K562 (cell line): ENCODE measurements at regions not wholly inside any gene's neighbourhood (a gene's known extent, or its start where the extent isn't known, plus 50 kb on each side); places are given as distances from the start of the nearest gene placed in this dataset.

Source experiments
- ATAC-seq: fragments of 200-7000 bp; cut with Tn5 transposase; 3 replicates; pipeline ENCODE4 v1.9.1; 2020; ENCODE audit warnings: moderate library complexity
- BruUV-seq: library from RNA; stranded (reverse); fragments of 400-500 nt; replicated peaks from 2 replicates; lab custom pipeline; 2021; lab: Mats Ljungman, UMichigan
- CTCF ChIA-PET: fragments of 300-600 bp; formaldehyde crosslinking; extraction: SDS; loops from one replicate; lab custom pipeline; 2021; ENCODE audit warnings: low intra/inter-chr PET ratio; lab: Yijun Ruan, JAX
- POLR2A ChIA-PET: fragments of 300-600, 350-650 bp; sonication (Branson Sonifier 250); formaldehyde crosslinking; extraction: SDS; loops from one replicate; lab custom pipeline; 2021; ENCODE audit warnings: antibody characterized with exemption, inconsistent platforms; lab: Yijun Ruan, JAX
- DNase-seq, 4 experiments: peaks; one replicate each; pipeline versions ENCODE4 v3.0.0 to v3.0.0-alpha.2; 2011 to 2018; ENCODE audit warnings: low spot score in 3 of 4, mixed read lengths in 3 of 4; ENCODE audit errors: extremely low read depth in 1 of 4
- FAIRE-seq: peaks from 2 replicates; lab custom pipeline; 2011; peaks lifted over from hg19 to GRCh38; lab: Jason Lieb, UNC
- H2AFZ ChIP-seq: 2 replicates; pipeline ENCODE4 v1.6.0; 2011; ENCODE audit warnings: low read depth, low read length, control low read depth, inconsistent platforms
- H3K27ac ChIP-seq: fragments of 200-600 bp; 3 replicates; pipeline ENCODE4 v1.8.0; 2011; ENCODE audit warnings: low read depth, mild to moderate bottlenecking, control low read depth, inconsistent platforms, low read length, moderate library complexity, mixed read lengths; ENCODE audit errors: extremely low read depth
- H3K27me3 ChIP-seq, 2 experiments: fragments of 300-600 bp in 1 of 2; 2 replicates in 1 of 2; 3 replicates in 1 of 2; pipeline versions ENCODE4 v1.6.0 to v1.8.0; 2011; ENCODE audit warnings: inconsistent platforms in 2 of 2, low read length in 2 of 2, mild to moderate bottlenecking in 1 of 2, mixed read lengths in 1 of 2, moderate library complexity in 1 of 2; ENCODE audit not compliant: control insufficient read depth in 2 of 2, insufficient read depth in 2 of 2
- H3K36me3 ChIP-seq: fragments of 300-600 bp; 3 replicates; pipeline ENCODE4 v1.8.0; 2011; ENCODE audit warnings: mild to moderate bottlenecking, low read length, inconsistent platforms; ENCODE audit not compliant: control insufficient read depth, insufficient read depth
- H3K4me1 ChIP-seq, 2 experiments: fragments of 200-600 bp in 1 of 2; replicated peaks in 1 of 2; 2 replicates in 1 of 2; 3 replicates in 1 of 2; pipeline versions ENCODE4 v1.5.1 to v1.8.0; 2011; ENCODE audit warnings: inconsistent platforms in 2 of 2, low read length in 2 of 2, mild to moderate bottlenecking in 1 of 2, mixed read lengths in 1 of 2, moderate library complexity in 1 of 2; ENCODE audit not compliant: control insufficient read depth in 2 of 2, insufficient read depth in 2 of 2
- H3K4me2 ChIP-seq: 2 replicates; pipeline ENCODE4 v1.6.1; 2011; ENCODE audit warnings: low read length, control low read depth, inconsistent platforms, mixed read lengths; ENCODE audit not compliant: insufficient read depth
- H3K4me3 ChIP-seq: fragments of 200-600 bp; sonication (generic), shearing (Covaris generic); 2 replicates; pipeline ENCODE4 v1.5.1; 2016; ENCODE audit warnings: control low read depth, inconsistent platforms
- H3K79me2 ChIP-seq: fragments of 200-600 bp; 3 replicates; pipeline ENCODE4 v1.8.0; 2011; ENCODE audit warnings: low read length, inconsistent platforms; ENCODE audit not compliant: control insufficient read depth, insufficient read depth
- H3K9ac ChIP-seq, 2 experiments: 2 replicates each; pipeline versions ENCODE4 v1.6.0 to v1.6.1; 2011; ENCODE audit warnings: low read depth in 2 of 2, low read length in 2 of 2, control low read depth in 1 of 2, inconsistent platforms in 1 of 2, mild to moderate bottlenecking in 1 of 2, mixed read lengths in 1 of 2; ENCODE audit not compliant: insufficient read depth in 1 of 2
- H3K9me1 ChIP-seq: one replicate; pipeline ENCODE4 v1.6.0; 2011; ENCODE audit warnings: inconsistent platforms, mild to moderate bottlenecking, low read length, moderate library complexity; ENCODE audit not compliant: control insufficient read depth, insufficient read depth
- H3K9me3 ChIP-seq: replicated peaks from 2 replicates; pipeline ENCODE4 v1.5.1; 2011; ENCODE audit warnings: low read depth, low read length, inconsistent platforms; ENCODE audit not compliant: control insufficient read depth, insufficient read depth
- H4K20me1 ChIP-seq: replicated peaks from 2 replicates; pipeline ENCODE4 v1.6.1; 2011; ENCODE audit warnings: low read length, inconsistent platforms, mixed read lengths; ENCODE audit not compliant: control insufficient read depth, insufficient read depth
- CHD2 ChIP-seq: IDR thresholded peaks from 2 replicates; pipeline ENCODE4 v1.6.1; 2011; ENCODE audit warnings: low read depth, low read length
- HDAC1 ChIP-seq, 2 experiments: fragments of 450-650 bp; IDR thresholded peaks; 2 replicates each; pipeline ENCODE4 v1.6.1; 2016 to 2017; ENCODE audit warnings: inconsistent platforms in 1 of 2, mild to moderate bottlenecking in 1 of 2, moderate library complexity in 1 of 2
- IFI16 ChIP-seq: fragments of 250-450 bp; sonication (Bioruptor Pico); IDR thresholded peaks from 2 replicates; pipeline ENCODE4 v2.1.2; 2022; ENCODE audit warnings: mild to moderate bottlenecking, inconsistent platforms
- SMAD4 ChIP-seq: fragments of 250-450 bp; sonication (Bioruptor Pico); conservative IDR thresholded peaks from 2 replicates; pipeline ENCODE4 v1.8.0; 2021; ENCODE audit warnings: inconsistent platforms, mild to moderate bottlenecking, moderate library complexity
- SMARCB1 ChIP-seq: IDR thresholded peaks from 2 replicates; pipeline ENCODE4 v1.6.1; 2011; ENCODE audit warnings: improper control_type of control experiment, low read depth; ENCODE audit not compliant: insufficient read length
- STAT5B ChIP-seq: fragments of 250-450 bp; sonication (Bioruptor Pico); IDR thresholded peaks from 2 replicates; pipeline ENCODE4 v1.8.0; 2021; ENCODE audit warnings: mild to moderate bottlenecking, inconsistent platforms
- ZNF146 ChIP-seq: IDR thresholded peaks from one replicate; pipeline ENCODE4 v1.6.1; 2018; ENCODE audit warnings: missing compliant biosample characterization; ENCODE audit not compliant: unreplicated experiment
- ZNF274 ChIP-seq: IDR thresholded peaks from 2 replicates; pipeline ENCODE4 v1.6.1; 2011; ENCODE audit warnings: low read depth, mild to moderate bottlenecking, low read length, moderate library complexity, borderline replicate concordance
- ZNF282 ChIP-seq: sonication (generic); formaldehyde crosslinking; IDR thresholded peaks from 2 replicates; pipeline ENCODE4 v1.8.1; 2023; ENCODE audit warnings: missing genetic modification reagents
- ZNF561 ChIP-seq: fragments of 450-650 bp; formaldehyde crosslinking; conservative IDR thresholded peaks from 2 replicates; pipeline ENCODE4 v1.4.0; 2020; ENCODE audit warnings: mild to moderate bottlenecking, moderate library complexity
- ZNF707 ChIP-seq: fragments of 250-450 bp; sonication (Bioruptor Pico); conservative IDR thresholded peaks from 2 replicates; pipeline ENCODE4 v1.8.0; 2022; ENCODE audit warnings: inconsistent platforms, mild to moderate bottlenecking, moderate library complexity
- WGBS: fragments of 100-300 bp; shearing (Covaris generic); methylation state at CpG from one replicate; pipeline ENCODE4 v1.1.6; 2016; ENCODE audit warnings: low coverage, mixed read lengths; ENCODE audit not compliant: insufficient coverage; ENCODE audit errors: missing lambda C conversion rate; 5-methylcytosine and 5-hydroxymethylcytosine counted together
- in situ Hi-C: fragments of 300-500 bp; cut with MboI; formaldehyde crosslinking; loops from 4 replicates; pipeline ENCODE4 v1.15.0; 2018; ENCODE audit warnings: inconsistent platforms, mixed read lengths
- intact Hi-C: fragments of 100-400 bp; cut with micrococcal nuclease; formaldehyde crosslinking; loops from 2 replicates; pipeline ENCODE4 v1.14.2; 2022
- TF ChIP-seq, protein P1 (sequence below): fragments of 450-650 bp; IDR thresholded peaks from one replicate; pipeline ENCODE4 v1.6.1; 2018; ENCODE audit warnings: mild to moderate bottlenecking, moderate library complexity; ENCODE audit not compliant: partially characterized antibody

DNA sequence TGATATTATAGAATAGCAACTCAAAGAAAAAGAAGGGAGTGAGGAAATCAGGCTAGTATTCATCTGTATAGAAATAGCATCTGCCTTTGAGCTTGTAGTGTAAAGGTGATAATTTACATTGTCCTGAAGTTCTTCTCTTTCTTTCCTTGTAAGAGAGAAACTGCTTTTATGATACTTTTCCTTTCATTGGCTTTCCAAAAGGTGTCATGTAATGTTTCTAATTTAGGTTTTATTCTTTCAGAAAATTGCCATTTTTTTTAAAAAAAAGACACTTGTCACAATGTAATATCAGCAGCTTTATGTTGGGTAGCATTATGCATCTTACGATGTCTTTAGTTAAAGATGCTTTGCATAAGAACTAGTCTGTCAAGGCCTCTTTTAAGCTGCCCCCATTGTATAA is 1153.8 kb upstream of the PCDH7 start:
- ATAC-seq (no peak), FAIRE-seq (no peak), DNase-seq (no peak)
- no peak overlapping the region for H3K4me2 ChIP-seq
- no peak overlapping the region for H3K27ac ChIP-seq
- H3K4me1 ChIP-seq = no peaks in the 10 kb centered on the region
- intact Hi-C loops (no loop called here), in situ Hi-C loops (no loop called here)
- no peak overlapping the region for H3K9ac ChIP-seq
- H3K9me1 ChIP-seq = no peaks in the 10 kb centered on the region
- H3K9me3 ChIP-seq = no peaks in the 10 kb centered on the region
- H2AFZ ChIP-seq = no peak overlapping the region
- TF ChIP-seq HDAC1 (IDR thresholded peaks at IDR 0.05) = no peak
- TF ChIP-seq CHD2 = no peak
- no peak for TF ChIP-seq SMARCB1
- TF ChIP-seq, protein P1, sequence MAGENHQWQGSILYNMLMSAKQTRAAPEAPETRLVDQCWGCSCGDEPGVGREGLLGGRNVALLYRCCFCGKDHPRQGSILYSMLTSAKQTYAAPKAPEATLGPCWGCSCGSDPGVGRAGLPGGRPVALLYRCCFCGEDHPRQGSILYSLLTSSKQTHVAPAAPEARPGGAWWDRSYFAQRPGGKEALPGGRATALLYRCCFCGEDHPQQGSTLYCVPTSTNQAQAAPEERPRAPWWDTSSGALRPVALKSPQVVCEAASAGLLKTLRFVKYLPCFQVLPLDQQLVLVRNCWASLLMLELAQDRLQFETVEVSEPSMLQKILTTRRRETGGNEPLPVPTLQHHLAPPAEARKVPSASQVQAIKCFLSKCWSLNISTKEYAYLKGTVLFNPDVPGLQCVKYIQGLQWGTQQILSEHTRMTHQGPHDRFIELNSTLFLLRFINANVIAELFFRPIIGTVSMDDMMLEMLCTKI = no peak
- TF ChIP-seq SMAD4 (CRISPR knock-in tag) = no peak
- no peak for TF ChIP-seq IFI16 (CRISPR knock-in tag)
- TF ChIP-seq ZNF282 (CRISPR knock-in tag) = no peak
- TF ChIP-seq ZNF274 = no peak
- no peak for TF ChIP-seq ZNF707 (CRISPR knock-in tag)
- no peak for TF ChIP-seq ZNF146 (CRISPR knock-in tag)
- TF ChIP-seq ZNF561 = no peak
- no peak for TF ChIP-seq STAT5B
- no peaks in the 10 kb centered on the region for H3K79me2 ChIP-seq
- no peaks in the 10 kb centered on the region for H3K36me3 ChIP-seq
- H3K4me3 ChIP-seq = no peak overlapping the region
- POLR2A ChIA-PET = no interaction called here
- BruUV-seq = no TSS peak
- H3K27me3 ChIP-seq = no peaks in the 10 kb centered on the region
- no peaks in the 10 kb centered on the region for H4K20me1 ChIP-seq
- 0% methylated on average over 1 of the region's 1 CpG for WGBS
- CTCF ChIA-PET = no interaction called here
